Pancreas (tissue), 10 donors: ENCODE measurements at regions not wholly inside any gene's neighbourhood (a gene's known extent, or its start where the extent isn't known, plus 50 kb on each side); places are given as distances from the start of the nearest gene placed in this dataset.

Source experiments
- ATAC-seq, 4 donors: fragments of 200-7000 bp; cut with Tn5 transposase; one replicate each; pipeline versions ENCODE4 v1.8.0 to v1.9.1; 2020; ENCODE audit warnings: mild to moderate bottlenecking in 4 of 4, moderate library complexity in 4 of 4
- DNase-seq, 6 donors: peaks; one replicate each; pipeline ENCODE4 v3.0.0-alpha.2; 2020
- FAIRE-seq: peaks from 2 replicates; lab custom pipeline; 2012; peaks lifted over from hg19 to GRCh38; lab: Jason Lieb, UNC
- H3K27ac ChIP-seq, 4 donors: fragments of 200-600 bp; sonication (generic); 1 replicate in 3 of 4; 2 replicates in 1 of 4; pipeline versions ENCODE4 v1.5.0 to v1.8.0; 2020
- H3K27me3 ChIP-seq, 4 donors: fragments of 200-600 bp; one replicate each; pipeline ENCODE4 v1.8.0; 2021
- H3K36me3 ChIP-seq, 3 donors: fragments of 200-600 bp; sonication (generic) in 1 of 3; one replicate each; pipeline versions ENCODE4 v1.5.0 to v1.8.0; 2020 to 2021
- H3K4me1 ChIP-seq, 3 donors: fragments of 200-600 bp; one replicate each; pipeline ENCODE4 v1.8.0; 2021
- H3K4me3 ChIP-seq, 4 donors: fragments of 200-600 bp; sonication (generic) in 2 of 4; one replicate each; pipeline versions ENCODE4 v1.5.0 to v1.8.0; 2020 to 2021
- H3K9me3 ChIP-seq, 4 donors: fragments of 200-600 bp; one replicate each; pipeline ENCODE4 v1.8.0; 2021
- CTCF ChIP-seq, 4 donors: fragments of 200-600 bp; sonication (generic) in 3 of 4; IDR thresholded peaks; one replicate each; pipeline versions ENCODE4 v1.5.0 to v1.8.0; 2021; ENCODE audit warnings: antibody characterized with exemption in 4 of 4
- WGBS, 2 donors: extraction: QIAGEN DNeasy Blood & Tissue Kit; methylation state at CpG; one replicate each; pipeline ENCODE4 v1.1.7; 2013; 5-methylcytosine and 5-hydroxymethylcytosine counted together
- intact Hi-C, 3 donors: fragments of 100-400 bp; cut with DNase I; formaldehyde crosslinking; loops; one replicate each; pipeline versions ENCODE4 v1.11.1 to v1.14.2; 2022
- donor health status: healthy with polysubstance abuse.
- donor health status: DM: no; HTN: no; CAD: no; lungs with moderate emphysema.
- donor health status: DM: no; HTN: no; CAD: no.
- donor health status: control.
- donor health status: control.
- donor health status: Bipolar disorder and iron deficiency.
- donor health status: DM: yes; HTN: yes; CAD: no.
- donor health status: DM: no; HTN: no; CAD: no.
- donor health status: DM: no; HTN: no; CAD: no.
- donor health status: DM: yes; HTN: yes; CAD: no.

GRCh38 chr5:125316915-125317535 lies 570.6 kb upstream of the ZNF608 start:
- H3K27ac ChIP-seq: no peak overlapping the region
- intact Hi-C loops: no loop called here
- no peaks in the 10 kb centered on the region for H3K9me3 ChIP-seq
- H3K4me3 ChIP-seq: no peak overlapping the region
- TF ChIP-seq CTCF (IDR thresholded peaks at IDR 0.05): no peak
- WGBS, 2 donors: 59 to 62% methylated on average over 7 of the region's 7 CpGs
- no peak for DNase-seq
- FAIRE-seq: no peak
- H3K4me1 ChIP-seq: no peaks in the 10 kb centered on the region
- no peak for ATAC-seq
- no peaks in the 10 kb centered on the region for H3K27me3 ChIP-seq
- H3K36me3 ChIP-seq: no peaks in the 10 kb centered on the region

GRCh38 chr5:125317536-125317995 lies 571.1 kb upstream of the ZNF608 start:
- no peak overlapping the region for H3K27ac ChIP-seq
- H3K9me3 ChIP-seq: no peaks in the 10 kb centered on the region
- ATAC-seq (no peak), FAIRE-seq (no peak), DNase-seq (no peak)
- H3K36me3 ChIP-seq: no peaks in the 10 kb centered on the region
- intact Hi-C loops: no loop called here
- no peak overlapping the region for H3K4me3 ChIP-seq
- 46 to 48% methylated on average over 5 of the region's 5 CpGs for WGBS, 2 donors
- no peak for TF ChIP-seq CTCF (IDR thresholded peaks at IDR 0.05)
- H3K27me3 ChIP-seq: no peaks in the 10 kb centered on the region
- H3K4me1 ChIP-seq: no peaks in the 10 kb centered on the region

- no peaks in the 10 kb centered on the region for H3K36me3 ChIP-seq
- FAIRE-seq: no peak
- no peak for TF ChIP-seq CTCF (IDR thresholded peaks at IDR 0.05)
- no peaks in the 10 kb centered on the region for H3K4me1 ChIP-seq
- 96 to 100% methylated on average over 1 of the region's 1 CpG for WGBS, 2 donors
- H3K27me3 ChIP-seq: no peaks in the 10 kb centered on the region
- H3K4me3 ChIP-seq: no peak overlapping the region
- H3K9me3 ChIP-seq: no peaks in the 10 kb centered on the region
- no peak for DNase-seq
- H3K27ac ChIP-seq: no peak overlapping the region
- intact Hi-C loops: no loop called here
- no peak for ATAC-seq
These were observed 575.2 kb upstream of the ZNF608 start for GRCh38 chr5:125321654-125322053.

- H3K36me3 ChIP-seq: no peaks in the 10 kb centered on the region
- no peaks in the 10 kb centered on the region for H3K9me3 ChIP-seq
- H3K27me3 ChIP-seq: no peaks in the 10 kb centered on the region
- no peak overlapping the region for H3K27ac ChIP-seq
- H3K4me3 ChIP-seq: no peak overlapping the region
- intact Hi-C loops: no loop called here
- no peak for TF ChIP-seq CTCF (IDR thresholded peaks at IDR 0.05)
- no peaks in the 10 kb centered on the region for H3K4me1 ChIP-seq
- ATAC-seq: no peak
- WGBS, 2 donors: 49 to 56% methylated on average over 2 of the region's 2 CpGs
- no peak for FAIRE-seq
- DNase-seq: no peak
These were observed 577.2 kb upstream of the ZNF608 start for GRCh38 chr5:125323613-125324012.

GRCh38 chr5:125325488-125326149 lies 579.2 kb upstream of the ZNF608 start:
- Histone ChIP-seq H3K27me3 (no peaks in the 10 kb centered on the region), H3K36me3 (no peaks in the 10 kb centered on the region), H3K9me3 (no peaks in the 10 kb centered on the region), H3K27ac (no peak overlapping the region), H3K4me1 (no peaks in the 10 kb centered on the region), H3K4me3 (no peak overlapping the region)
- DNase-seq (no peak), ATAC-seq (no peak), FAIRE-seq (no peak)
- intact Hi-C loops: no loop called here
- 35 to 42% methylated on average over 4 of the region's 4 CpGs for WGBS, 2 donors
- no peak for TF ChIP-seq CTCF (IDR thresholded peaks at IDR 0.05)
